NCI-H526 treated with DMSO at 0.1 percent for 48 hours (cell line): ENCODE measurements at regions not wholly inside any gene's neighbourhood (a gene's known extent, or its start where the extent isn't known, plus 50 kb on each side); places are given as distances from the start of the nearest gene placed in this dataset.
A peak's percentile ranks its signal among the peaks of the same experiment; 100 is the strongest.

Experiments
- DNase-seq: peaks from one replicate; lab custom pipeline; 2025; lab: John Stamatoyannopoulos, UW

- DNase-seq: no peak
These were observed 367.2 kb upstream of the LMO3 start for GRCh38 chr12:16972923-16973770.

- DNase-seq: no peak
These were observed 356.9 kb upstream of the LMO3 start for GRCh38 chr12:16962889-16963288.

GRCh38 chr12:16955083-16955657 is 349.2 kb upstream of the LMO3 start:
- no peak for DNase-seq

GRCh38 chr12:16949871-16950667 is 344.1 kb upstream of the LMO3 start:
- no peak for DNase-seq

GRCh38 chr12:16949371-16949770 is 343.4 kb upstream of the LMO3 start:
- peak; percentile 1 for DNase-seq

- DNase-seq: no peak
These were observed 340.7 kb upstream of the LMO3 start for GRCh38 chr12:16946704-16947103.

- DNase-seq: peak; percentile 75
These were observed 333.9 kb upstream of the LMO3 start for GRCh38 chr12:16939871-16940306.

GRCh38 chr12:16927259-16927658 is 321.3 kb upstream of the LMO3 start:
- DNase-seq: no peak

GRCh38 chr12:16920451-16920850 is 314.5 kb upstream of the LMO3 start:
- no peak for DNase-seq

- DNase-seq: no peak
These were observed 313.6 kb upstream of the LMO3 start for GRCh38 chr12:16919551-16919950.

- no peak for DNase-seq
These were observed 308.9 kb upstream of the LMO3 start for GRCh38 chr12:16914853-16915252.

- DNase-seq: no peak
These were observed 308.0 kb upstream of the LMO3 start for GRCh38 chr12:16913832-16914490.

- no peak for DNase-seq
These were observed 296.0 kb upstream of the LMO3 start for GRCh38 chr12:16901946-16902345.

GRCh38 chr12:16893426-16893825 is 287.5 kb upstream of the LMO3 start:
- no peak for DNase-seq

GRCh38 chr12:16891673-16892072 is 285.7 kb upstream of the LMO3 start:
- no peak for DNase-seq

GRCh38 chr12:16884819-16885218 is 278.9 kb upstream of the LMO3 start:
- DNase-seq: no peak

- no peak for DNase-seq
These were observed 278.1 kb upstream of the LMO3 start for GRCh38 chr12:16884056-16884455.

- DNase-seq: no peak
These were observed 276.1 kb upstream of the LMO3 start for GRCh38 chr12:16881986-16882570.

- peak; percentile 90 for DNase-seq
These were observed 274.9 kb upstream of the LMO3 start for GRCh38 chr12:16880864-16881285.

- no peak for DNase-seq
These were observed 264.9 kb upstream of the LMO3 start for GRCh38 chr12:16870845-16871244.

GRCh38 chr12:16863742-16864141 is 257.8 kb upstream of the LMO3 start:
- no peak for DNase-seq

- DNase-seq: no peak
These were observed 251.5 kb upstream of the LMO3 start for GRCh38 chr12:16857456-16857923.
